LNCaP clone FGC (cell line): ENCODE measurements at regions not wholly inside any gene's neighbourhood (a gene's known extent, or its start where the extent isn't known, plus 50 kb on each side); places are given as distances from the start of the nearest gene placed in this dataset.
"Not testable (repeated sequence)": the region's sequence is repeated elsewhere in the genome, so short reads cannot be mapped to it uniquely, and the experiment has no call there.

Experiments
- DNase-seq: peaks from one replicate; pipeline ENCODE4 v3.0.0-alpha.2; 2011; ENCODE audit warnings: low read depth
- H3K4me3 ChIP-seq: 2 replicates; pipeline ENCODE4 v1.5.1; 2011; ENCODE audit warnings: mild to moderate bottlenecking, low read depth, low read length, control low read depth
- CTCF ChIP-seq: IDR thresholded peaks from 2 replicates; pipeline ENCODE4 v1.5.1; 2012; ENCODE audit warnings: mild to moderate bottlenecking; ENCODE audit not compliant: control insufficient read depth, insufficient read depth; ENCODE audit errors: extremely low read depth

- no peak for TF ChIP-seq CTCF
- DNase-seq = no peak
- no peak overlapping the region for H3K4me3 ChIP-seq
Observed at GRCh38 chr20:16828666-16829305, 80.6 kb downstream of the OTOR start.

GRCh38 chr20:16835690-16836089 is 87.5 kb downstream of the OTOR start:
- not testable (repeated sequence) for DNase-seq, H3K4me3 ChIP-seq

- no peak for TF ChIP-seq CTCF
- no peak overlapping the region for H3K4me3 ChIP-seq
- DNase-seq = no peak
Observed at GRCh38 chr20:16842486-16843120, 94.4 kb downstream of the OTOR start.

GRCh38 chr20:16844406-16844805 is 96.2 kb downstream of the OTOR start:
- H3K4me3 ChIP-seq = no peak overlapping the region
- no peak for DNase-seq
- TF ChIP-seq CTCF = no peak

GRCh38 chr20:16846006-16846405 is 97.8 kb downstream of the OTOR start:
- no peak for TF ChIP-seq CTCF

GRCh38 chr20:16848061-16848460 is 99.9 kb downstream of the OTOR start:
- DNase-seq = no peak
- H3K4me3 ChIP-seq = no peak overlapping the region
- TF ChIP-seq CTCF = no peak

More at GRCh38 chr20:16846006-16846405, 97.8 kb downstream of the OTOR start:
- no peak overlapping the region for H3K4me3 ChIP-seq
- no peak for DNase-seq

GRCh38 chr20:16848526-16848925 is 100.4 kb downstream of the OTOR start:
- TF ChIP-seq CTCF = no peak

More at GRCh38 chr20:16848526-16848925, 100.4 kb downstream of the OTOR start:
- H3K4me3 ChIP-seq = no peak overlapping the region
- no peak for DNase-seq
